ENCODE measurements at regions not wholly inside any gene's neighbourhood (a gene's known extent, or its start where the extent isn't known, plus 50 kb on each side); places are given as distances from the start of the nearest gene placed in this dataset.

DNA sequence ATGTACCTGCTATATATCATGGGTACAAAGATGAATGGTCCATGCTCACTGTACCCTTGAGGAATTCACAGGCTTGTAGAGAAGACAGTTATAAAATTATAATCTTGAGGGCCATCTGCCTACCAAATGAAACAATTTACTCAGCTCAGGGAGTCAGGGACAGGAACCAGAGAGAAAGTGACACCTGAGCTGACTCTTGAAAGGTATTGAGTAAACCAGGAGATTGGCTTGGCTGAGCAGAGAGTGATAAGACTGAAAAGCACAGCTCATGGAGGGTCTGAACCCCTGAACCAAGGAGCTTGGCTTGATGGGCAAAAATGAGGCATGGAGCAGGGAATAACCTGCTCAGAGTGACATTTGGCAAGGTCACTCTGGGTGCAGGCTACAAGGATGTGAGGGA is 147.3 kb downstream of the FAM114A2 start:
- TF ChIP-seq, protein P1, sequence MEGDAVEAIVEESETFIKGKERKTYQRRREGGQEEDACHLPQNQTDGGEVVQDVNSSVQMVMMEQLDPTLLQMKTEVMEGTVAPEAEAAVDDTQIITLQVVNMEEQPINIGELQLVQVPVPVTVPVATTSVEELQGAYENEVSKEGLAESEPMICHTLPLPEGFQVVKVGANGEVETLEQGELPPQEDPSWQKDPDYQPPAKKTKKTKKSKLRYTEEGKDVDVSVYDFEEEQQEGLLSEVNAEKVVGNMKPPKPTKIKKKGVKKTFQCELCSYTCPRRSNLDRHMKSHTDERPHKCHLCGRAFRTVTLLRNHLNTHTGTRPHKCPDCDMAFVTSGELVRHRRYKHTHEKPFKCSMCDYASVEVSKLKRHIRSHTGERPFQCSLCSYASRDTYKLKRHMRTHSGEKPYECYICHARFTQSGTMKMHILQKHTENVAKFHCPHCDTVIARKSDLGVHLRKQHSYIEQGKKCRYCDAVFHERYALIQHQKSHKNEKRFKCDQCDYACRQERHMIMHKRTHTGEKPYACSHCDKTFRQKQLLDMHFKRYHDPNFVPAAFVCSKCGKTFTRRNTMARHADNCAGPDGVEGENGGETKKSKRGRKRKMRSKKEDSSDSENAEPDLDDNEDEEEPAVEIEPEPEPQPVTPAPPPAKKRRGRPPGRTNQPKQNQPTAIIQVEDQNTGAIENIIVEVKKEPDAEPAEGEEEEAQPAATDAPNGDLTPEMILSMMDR (conservative IDR thresholded peaks at IDR 0.05; ENCODE audit: low read length): no peak
- TF ChIP-seq EZH2phosphoT487 (IDR thresholded peaks at IDR 0.05; ENCODE audit: borderline replicate concordance, low read depth, low read length): no peak
